ENCODE measurements at regions not wholly inside any gene's neighbourhood (a gene's known extent, or its start where the extent isn't known, plus 50 kb on each side); places are given as distances from the start of the nearest gene placed in this dataset.

GRCh38 chr9:38289866-38290245, 102.6 kb upstream of the ALDH1B1 start:
- Histone ChIP-seq H3K36me3 (ENCODE audit: insufficient read depth) (no peaks in the 10 kb centered on the region), H3K4me1 (ENCODE audit: low read depth, poor library complexity, severe bottlenecking) (no peaks in the 10 kb centered on the region), H3K27me3 (ENCODE audit: insufficient read depth, low read depth) (no peaks in the 10 kb centered on the region), H3K27ac (no peak overlapping the region), H2AFZ (ENCODE audit: low read depth) (no peak overlapping the region), H3K4me3 (IDR thresholded peaks at IDR 0.05; ENCODE audit: insufficient read depth, low read depth, low read length) (no peak overlapping the region), H3K79me2 (ENCODE audit: insufficient read depth, low read depth) (no peaks in the 10 kb centered on the region), H3K4me2 (no peak overlapping the region), H4K20me1 (ENCODE audit: insufficient read depth) (no peaks in the 10 kb centered on the region), H3K9ac (no peak overlapping the region)
- TF ChIP-seq CTCF (conservative IDR thresholded peaks at IDR 0.05; ENCODE audit: low read depth, low read length) = no peak

GRCh38 chr9:38289236-38289865, 103.2 kb upstream of the ALDH1B1 start:
- no peaks in the 10 kb centered on the region for H3K4me1 ChIP-seq (ENCODE audit: low read depth, poor library complexity, severe bottlenecking)
- H4K20me1 ChIP-seq (ENCODE audit: insufficient read depth) = no peaks in the 10 kb centered on the region
- no peak for TF ChIP-seq CTCF (conservative IDR thresholded peaks at IDR 0.05; ENCODE audit: low read depth, low read length)
- no peaks in the 10 kb centered on the region for H3K79me2 ChIP-seq (ENCODE audit: insufficient read depth, low read depth)
- H3K27ac ChIP-seq = no peak overlapping the region
- no peak overlapping the region for H3K9ac ChIP-seq
- no peaks in the 10 kb centered on the region for H3K36me3 ChIP-seq (ENCODE audit: insufficient read depth)
- H3K27me3 ChIP-seq (ENCODE audit: insufficient read depth, low read depth) = no peaks in the 10 kb centered on the region
- H2AFZ ChIP-seq (ENCODE audit: low read depth) = no peak overlapping the region
- no peak overlapping the region for H3K4me3 ChIP-seq (IDR thresholded peaks at IDR 0.05; ENCODE audit: insufficient read depth, low read depth, low read length)
- H3K4me2 ChIP-seq = no peak overlapping the region

- H3K27ac ChIP-seq = no peak overlapping the region
- H4K20me1 ChIP-seq (ENCODE audit: insufficient read depth) = no peaks in the 10 kb centered on the region
- no peak for TF ChIP-seq CTCF (conservative IDR thresholded peaks at IDR 0.05; ENCODE audit: low read depth, low read length)
- no peaks in the 10 kb centered on the region for H3K36me3 ChIP-seq (ENCODE audit: insufficient read depth)
- no peaks in the 10 kb centered on the region for H3K27me3 ChIP-seq (ENCODE audit: insufficient read depth, low read depth)
- no peak overlapping the region for H3K4me3 ChIP-seq (IDR thresholded peaks at IDR 0.05; ENCODE audit: insufficient read depth, low read depth, low read length)
- no peak overlapping the region for H3K4me2 ChIP-seq
- no peaks in the 10 kb centered on the region for H3K4me1 ChIP-seq (ENCODE audit: low read depth, poor library complexity, severe bottlenecking)
- H3K79me2 ChIP-seq (ENCODE audit: insufficient read depth, low read depth) = no peaks in the 10 kb centered on the region
- no peak overlapping the region for H3K9ac ChIP-seq
- H2AFZ ChIP-seq (ENCODE audit: low read depth) = no peak overlapping the region
These were observed 104.0 kb upstream of the ALDH1B1 start for GRCh38 chr9:38288502-38288901.

- Histone ChIP-seq H3K36me3 (ENCODE audit: insufficient read depth) (no peaks in the 10 kb centered on the region), H3K4me1 (ENCODE audit: low read depth, poor library complexity, severe bottlenecking) (no peaks in the 10 kb centered on the region), H3K9ac (no peak overlapping the region), H3K4me2 (no peak overlapping the region), H2AFZ (ENCODE audit: low read depth) (no peak overlapping the region), H4K20me1 (ENCODE audit: insufficient read depth) (no peaks in the 10 kb centered on the region), H3K79me2 (ENCODE audit: insufficient read depth, low read depth) (no peaks in the 10 kb centered on the region), H3K27ac (no peak overlapping the region), H3K4me3 (IDR thresholded peaks at IDR 0.05; ENCODE audit: insufficient read depth, low read depth, low read length) (no peak overlapping the region), H3K27me3 (ENCODE audit: insufficient read depth, low read depth) (no peaks in the 10 kb centered on the region)
- no peak for TF ChIP-seq CTCF (conservative IDR thresholded peaks at IDR 0.05; ENCODE audit: low read depth, low read length)
These were observed 105.0 kb upstream of the ALDH1B1 start for GRCh38 chr9:38287420-38287985.
